CD14-positive monocyte (primary cell): ENCODE measurements at regions not wholly inside any gene's neighbourhood (a gene's known extent, or its start where the extent isn't known, plus 50 kb on each side); places are given as distances from the start of the nearest gene placed in this dataset.

Source experiments
- DNase-seq, 3 donors: peaks; one replicate each; pipeline ENCODE4 v3.0.0-alpha.2; 2011 to 2022
- H2AFZ ChIP-seq: 2 replicates; pipeline ENCODE4 v1.6.0; 2012; ENCODE audit warnings: mild to moderate bottlenecking, low read depth, low read length, inconsistent platforms; ENCODE audit not compliant: insufficient read depth, poor library complexity, severe bottlenecking
- H3K27ac ChIP-seq, 2 donors: 1 replicate in 1 of 2; 2 replicates in 1 of 2; pipeline ENCODE4 v1.5.1; 2012 to 2013; ENCODE audit warnings: low read length in 2 of 2, control low read depth in 1 of 2, inconsistent platforms in 1 of 2, low read depth in 1 of 2, mild to moderate bottlenecking in 1 of 2
- H3K27me3 ChIP-seq, 2 donors: one replicate each; pipeline versions ENCODE4 v1.6.0 to v1.6.1; 2011 to 2013; ENCODE audit warnings: low read length in 2 of 2; ENCODE audit not compliant: control insufficient read depth in 2 of 2, insufficient read depth in 2 of 2
- H3K36me3 ChIP-seq, 2 donors: replicated peaks in 1 of 2; 1 replicate in 1 of 2; 2 replicates in 1 of 2; pipeline versions ENCODE4 v1.5.1 to v1.6.1; 2012 to 2013; ENCODE audit warnings: low read length in 2 of 2, control low read depth in 1 of 2, inconsistent platforms in 1 of 2, mild to moderate bottlenecking in 1 of 2; ENCODE audit not compliant: insufficient read depth in 2 of 2, control insufficient read depth in 1 of 2
- H3K4me1 ChIP-seq, 2 donors: 1 replicate in 1 of 2; 2 replicates in 1 of 2; pipeline versions ENCODE4 v1.5.1 to v1.6.1; 2012 to 2013; ENCODE audit warnings: low read length in 2 of 2, control low read depth in 1 of 2, inconsistent platforms in 1 of 2, mild to moderate bottlenecking in 1 of 2, moderate library complexity in 1 of 2; ENCODE audit not compliant: insufficient read depth in 2 of 2, control insufficient read depth in 1 of 2
- H3K4me2 ChIP-seq: replicated peaks from 2 replicates; pipeline ENCODE3; 2012; ENCODE audit warnings: low read length, moderate library complexity, mild to moderate bottlenecking; ENCODE audit not compliant: poor library complexity, severe bottlenecking; ENCODE audit errors: extremely low read depth
- H3K4me3 ChIP-seq, 3 experiments: fragments of 200-600 bp in 1 of 3; sonication (generic) in 1 of 3; replicated peaks in 1 of 3; 1 replicate in 2 of 3; 2 replicates in 1 of 3; pipeline ENCODE4 v1.5.1; 2011 to 2013; ENCODE audit warnings: low read length in 3 of 3, mild to moderate bottlenecking in 3 of 3, control low read depth in 2 of 3, low read depth in 2 of 3, inconsistent platforms in 1 of 3, moderate library complexity in 1 of 3
- H3K79me2 ChIP-seq: 2 replicates; pipeline ENCODE4 v1.6.0; 2012; ENCODE audit warnings: mild to moderate bottlenecking, control low read depth, inconsistent platforms, low read length, moderate library complexity; ENCODE audit not compliant: insufficient read depth
- H3K9ac ChIP-seq: 2 replicates; pipeline ENCODE4 v1.6.0; 2017; ENCODE audit warnings: low read length, mild to moderate bottlenecking; ENCODE audit not compliant: insufficient read depth, poor library complexity, severe bottlenecking
- H3K9me3 ChIP-seq, 2 donors: replicated peaks in 1 of 2; 1 replicate in 1 of 2; 2 replicates in 1 of 2; pipeline versions ENCODE4 v1.5.1 to v1.6.1; 2012 to 2013; ENCODE audit warnings: low read length in 2 of 2, control low read depth in 1 of 2; ENCODE audit not compliant: control insufficient read depth in 1 of 2, insufficient read depth in 1 of 2
- H4K20me1 ChIP-seq: 2 replicates; pipeline ENCODE4 v1.6.0; 2012; ENCODE audit warnings: mild to moderate bottlenecking, low read length, control low read depth, moderate library complexity; ENCODE audit not compliant: insufficient read depth
- H3K27ac Mint-ChIP-seq, 7 donors: one replicate each; pipeline ENCODE4 v1.8.0; 2020; ENCODE audit warnings: mild to moderate bottlenecking in 7 of 7, mixed read lengths in 7 of 7, moderate library complexity in 6 of 7, inconsistent platforms in 2 of 7
- H3K27me3 Mint-ChIP-seq, 3 donors: one replicate each; pipeline ENCODE4 v1.8.0; 2021 to 2022; ENCODE audit warnings: low read depth in 3 of 3, mild to moderate bottlenecking in 3 of 3, mixed read lengths in 3 of 3, moderate library complexity in 3 of 3, inconsistent platforms in 1 of 3
- H3K36me3 Mint-ChIP-seq, 2 donors: one replicate each; pipeline ENCODE4 v1.8.0; 2020; ENCODE audit warnings: mixed read lengths in 2 of 2, inconsistent platforms in 1 of 2, mild to moderate bottlenecking in 1 of 2
- H3K4me1 Mint-ChIP-seq: one replicate; pipeline ENCODE4 v1.8.0; 2020; ENCODE audit warnings: mild to moderate bottlenecking, mixed read lengths
- H3K4me3 Mint-ChIP-seq, 2 donors: one replicate each; pipeline ENCODE4 v1.8.0; 2020; ENCODE audit warnings: mild to moderate bottlenecking in 2 of 2, mixed read lengths in 2 of 2, moderate library complexity in 1 of 2
- H3K9me3 Mint-ChIP-seq, 7 donors: one replicate each; pipeline ENCODE4 v1.8.0; 2020 to 2022; ENCODE audit warnings: mixed read lengths in 7 of 7, mild to moderate bottlenecking in 6 of 7, moderate library complexity in 6 of 7, inconsistent platforms in 2 of 7
- WGBS: methylation state at CpG from one replicate; pipeline ENCODE4 v1.1.5; 2013; ENCODE audit warnings: missing lambda C conversion rate; ENCODE audit not compliant: insufficient coverage; 5-methylcytosine and 5-hydroxymethylcytosine counted together
- intact Hi-C, 2 donors: fragments of 100-400 bp; cut with micrococcal nuclease; formaldehyde crosslinking; loops; one replicate each; pipeline versions ENCODE4 v1.15.0 to v1.15.1; 2023
- TF ChIP-seq, protein P1 (sequence below): fragments of 200-600 bp; IDR thresholded peaks from one replicate; pipeline ENCODE4 v1.8.0; 2022; ENCODE audit warnings: antibody characterized with exemption, mild to moderate bottlenecking

GRCh38 chr4:62627141-62627540, 1427.0 kb downstream of the ADGRL3 start:
- TF ChIP-seq, protein P1, sequence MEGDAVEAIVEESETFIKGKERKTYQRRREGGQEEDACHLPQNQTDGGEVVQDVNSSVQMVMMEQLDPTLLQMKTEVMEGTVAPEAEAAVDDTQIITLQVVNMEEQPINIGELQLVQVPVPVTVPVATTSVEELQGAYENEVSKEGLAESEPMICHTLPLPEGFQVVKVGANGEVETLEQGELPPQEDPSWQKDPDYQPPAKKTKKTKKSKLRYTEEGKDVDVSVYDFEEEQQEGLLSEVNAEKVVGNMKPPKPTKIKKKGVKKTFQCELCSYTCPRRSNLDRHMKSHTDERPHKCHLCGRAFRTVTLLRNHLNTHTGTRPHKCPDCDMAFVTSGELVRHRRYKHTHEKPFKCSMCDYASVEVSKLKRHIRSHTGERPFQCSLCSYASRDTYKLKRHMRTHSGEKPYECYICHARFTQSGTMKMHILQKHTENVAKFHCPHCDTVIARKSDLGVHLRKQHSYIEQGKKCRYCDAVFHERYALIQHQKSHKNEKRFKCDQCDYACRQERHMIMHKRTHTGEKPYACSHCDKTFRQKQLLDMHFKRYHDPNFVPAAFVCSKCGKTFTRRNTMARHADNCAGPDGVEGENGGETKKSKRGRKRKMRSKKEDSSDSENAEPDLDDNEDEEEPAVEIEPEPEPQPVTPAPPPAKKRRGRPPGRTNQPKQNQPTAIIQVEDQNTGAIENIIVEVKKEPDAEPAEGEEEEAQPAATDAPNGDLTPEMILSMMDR: no peak
- Histone ChIP-seq H2AFZ (no peak overlapping the region), H3K27ac (no peak overlapping the region), H3K9me3 (no peaks in the 10 kb centered on the region), H3K27me3 (no peaks in the 10 kb centered on the region), H3K4me2 (no peak overlapping the region), H4K20me1 (no peaks in the 10 kb centered on the region), H3K36me3 (no peaks in the 10 kb centered on the region), H3K4me3 (no peak overlapping the region), H3K79me2 (no peaks in the 10 kb centered on the region), H3K4me1 (no peaks in the 10 kb centered on the region), H3K9ac (no peak overlapping the region)
- H3K4me1 Mint-ChIP-seq: peaks cover 2% of the 10 kb centered on the region
- H3K27ac Mint-ChIP-seq: no peak overlapping the region
- no CpG with 5 or more reads among the region's 3 CpGs for WGBS
- no peak overlapping the region for H3K4me3 Mint-ChIP-seq
- no peaks in the 10 kb centered on the region for H3K27me3 Mint-ChIP-seq
- no peaks in the 10 kb centered on the region for H3K36me3 Mint-ChIP-seq
- DNase-seq: peak in 2 of 3 donors; percentile 3 to 67
- peaks cover 0 to 3% (median 0%) of the 10 kb centered on the region in 7 donors for H3K9me3 Mint-ChIP-seq
- intact Hi-C loops: no loop called here

DNA sequence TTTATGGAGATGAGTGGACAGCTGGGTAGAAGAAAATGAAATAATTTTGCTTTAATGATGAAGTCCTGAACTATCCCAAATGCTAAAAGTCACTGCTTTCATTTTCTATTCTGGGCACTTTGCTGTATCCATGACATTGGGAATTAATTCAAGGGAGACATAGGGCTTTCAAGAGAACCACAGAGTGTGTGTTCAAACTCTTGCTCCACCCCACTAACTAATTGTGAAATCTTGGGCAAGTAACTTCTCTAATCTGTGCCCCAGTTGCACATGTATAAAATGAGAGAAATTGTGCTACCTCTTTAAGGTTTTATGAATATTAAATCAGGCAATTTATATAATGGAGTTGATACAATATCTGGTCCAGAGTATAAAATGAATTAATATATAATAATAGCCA, 1422.0 kb downstream of the ADGRL3 start:
- DNase-seq: peak in 1 of 3 donors; percentile 34
- intact Hi-C loops: no loop called here
- no peaks in the 10 kb centered on the region for H3K79me2 ChIP-seq
- no peaks in the 10 kb centered on the region for H3K27me3 ChIP-seq
- H3K4me3 ChIP-seq: no peak overlapping the region
- H3K9me3 ChIP-seq: no peaks in the 10 kb centered on the region
- TF ChIP-seq, protein P1: no peak
- Mint-ChIP-seq H3K4me3 (peak overlapping the region in 1 of 2 donors; percentile 55), H3K27me3 (no peaks in the 10 kb centered on the region), H3K4me1 (peaks cover 4% of the 10 kb centered on the region), H3K36me3 (no peaks in the 10 kb centered on the region), H3K27ac (no peak overlapping the region), H3K9me3 (peaks cover 0 to 3% (median 1%) of the 10 kb centered on the region in 7 donors)
- no peak overlapping the region for H3K9ac ChIP-seq
- no peak overlapping the region for H2AFZ ChIP-seq
- no peak overlapping the region for H3K4me2 ChIP-seq
- no peaks in the 10 kb centered on the region for H3K4me1 ChIP-seq
- H3K36me3 ChIP-seq: no peaks in the 10 kb centered on the region
- H4K20me1 ChIP-seq: no peaks in the 10 kb centered on the region
- H3K27ac ChIP-seq: no peak overlapping the region
